Chondrocyte (in vitro differentiated cells): ENCODE measurements at regions not wholly inside any gene's neighbourhood (a gene's known extent, or its start where the extent isn't known, plus 50 kb on each side); places are given as distances from the start of the nearest gene placed in this dataset.
"Not testable (repeated sequence)": the region's sequence is repeated elsewhere in the genome, so short reads cannot be mapped to it uniquely, and the experiment has no call there.

Experiments
- DNase-seq: peaks from one replicate; pipeline ENCODE4 v3.0.0; 2021; ENCODE audit warnings: mixed read lengths, low spot score
- H3K27ac Mint-ChIP-seq: one replicate; pipeline ENCODE4 v1.8.0; 2021; ENCODE audit warnings: mild to moderate bottlenecking, moderate library complexity, mixed read lengths; ENCODE audit not compliant: unreplicated experiment
- H3K27me3 Mint-ChIP-seq: 2 replicates; pipeline ENCODE4 v1.8.0; 2021; ENCODE audit warnings: low read depth, mixed read lengths
- H3K36me3 Mint-ChIP-seq: 2 replicates; pipeline ENCODE4 v1.8.0; 2021; ENCODE audit warnings: low read depth, mixed read lengths
- H3K4me1 Mint-ChIP-seq: 2 replicates; pipeline ENCODE4 v1.8.0; 2021; ENCODE audit warnings: low read depth, mild to moderate bottlenecking, mixed read lengths
- H3K4me3 Mint-ChIP-seq: one replicate; pipeline ENCODE4 v1.8.0; 2021; ENCODE audit warnings: mild to moderate bottlenecking, moderate library complexity, mixed read lengths; ENCODE audit not compliant: unreplicated experiment
- H3K9me3 Mint-ChIP-seq: 2 replicates; pipeline ENCODE4 v1.8.0; 2021; ENCODE audit warnings: low read depth, mixed read lengths
- TF ChIP-seq, protein P1 (sequence below): fragments of 200-600 bp; sonication (generic); IDR thresholded peaks from 2 replicates; pipeline ENCODE4 v1.5.0; 2021; ENCODE audit warnings: antibody characterized with exemption, mild to moderate bottlenecking, moderate library complexity

DNA sequence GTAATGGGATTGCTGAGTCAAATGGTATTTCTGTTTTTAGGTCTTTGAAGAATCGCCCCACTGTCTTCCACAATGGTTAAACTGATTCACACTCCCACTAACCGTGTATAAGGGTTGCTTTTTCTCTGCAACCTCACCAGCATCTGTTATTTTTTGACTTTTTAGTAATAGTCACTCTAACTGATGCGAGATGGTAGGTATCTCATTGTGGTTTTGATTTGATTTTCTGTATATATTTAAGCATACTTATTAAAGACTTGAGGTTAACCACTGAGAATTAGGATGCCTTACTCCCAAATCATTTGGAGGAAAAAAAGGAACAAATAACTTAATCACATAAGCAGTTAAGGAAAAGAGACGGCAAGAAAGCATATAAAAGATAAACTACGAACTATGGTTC lies 181.6 kb upstream of the FST start:
- H3K9me3 Mint-ChIP-seq, result no peaks in the 10 kb centered on the region
- no peak for DNase-seq
- TF ChIP-seq, protein P1, sequence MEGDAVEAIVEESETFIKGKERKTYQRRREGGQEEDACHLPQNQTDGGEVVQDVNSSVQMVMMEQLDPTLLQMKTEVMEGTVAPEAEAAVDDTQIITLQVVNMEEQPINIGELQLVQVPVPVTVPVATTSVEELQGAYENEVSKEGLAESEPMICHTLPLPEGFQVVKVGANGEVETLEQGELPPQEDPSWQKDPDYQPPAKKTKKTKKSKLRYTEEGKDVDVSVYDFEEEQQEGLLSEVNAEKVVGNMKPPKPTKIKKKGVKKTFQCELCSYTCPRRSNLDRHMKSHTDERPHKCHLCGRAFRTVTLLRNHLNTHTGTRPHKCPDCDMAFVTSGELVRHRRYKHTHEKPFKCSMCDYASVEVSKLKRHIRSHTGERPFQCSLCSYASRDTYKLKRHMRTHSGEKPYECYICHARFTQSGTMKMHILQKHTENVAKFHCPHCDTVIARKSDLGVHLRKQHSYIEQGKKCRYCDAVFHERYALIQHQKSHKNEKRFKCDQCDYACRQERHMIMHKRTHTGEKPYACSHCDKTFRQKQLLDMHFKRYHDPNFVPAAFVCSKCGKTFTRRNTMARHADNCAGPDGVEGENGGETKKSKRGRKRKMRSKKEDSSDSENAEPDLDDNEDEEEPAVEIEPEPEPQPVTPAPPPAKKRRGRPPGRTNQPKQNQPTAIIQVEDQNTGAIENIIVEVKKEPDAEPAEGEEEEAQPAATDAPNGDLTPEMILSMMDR, result no peak
- H3K4me3 Mint-ChIP-seq, result no peak overlapping the region
- peaks cover 2% of the 10 kb centered on the region for H3K27me3 Mint-ChIP-seq
- H3K27ac Mint-ChIP-seq, result no peak overlapping the region
- no peaks in the 10 kb centered on the region for H3K36me3 Mint-ChIP-seq
- no peaks in the 10 kb centered on the region for H3K4me1 Mint-ChIP-seq

DNA sequence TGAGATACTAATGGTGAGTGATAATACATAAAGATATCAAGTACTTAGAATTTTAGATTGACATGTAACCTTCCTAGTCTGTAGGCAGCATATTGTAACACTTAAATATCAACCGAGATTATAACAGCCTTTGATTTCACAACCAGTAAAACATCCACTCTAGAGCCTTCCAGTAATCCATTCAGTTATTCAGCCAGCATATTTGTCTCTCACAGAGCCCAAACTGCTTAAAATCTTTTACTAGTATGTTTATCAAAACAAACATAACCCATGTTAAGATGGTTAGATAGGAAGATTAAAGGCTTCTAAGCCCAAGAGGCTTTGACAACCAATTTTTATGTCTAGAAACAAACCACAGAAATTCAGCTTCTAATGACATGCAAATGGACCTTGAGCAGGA lies 177.9 kb upstream of the FST start:
- Mint-ChIP-seq H3K36me3 (no peaks in the 10 kb centered on the region), H3K4me3 (no peak overlapping the region), H3K27me3 (no peaks in the 10 kb centered on the region), H3K27ac (no peak overlapping the region), H3K9me3 (peaks cover 15% of the 10 kb centered on the region), H3K4me1 (no peaks in the 10 kb centered on the region)
- TF ChIP-seq, protein P1, result no peak
- DNase-seq, result no peak

DNA sequence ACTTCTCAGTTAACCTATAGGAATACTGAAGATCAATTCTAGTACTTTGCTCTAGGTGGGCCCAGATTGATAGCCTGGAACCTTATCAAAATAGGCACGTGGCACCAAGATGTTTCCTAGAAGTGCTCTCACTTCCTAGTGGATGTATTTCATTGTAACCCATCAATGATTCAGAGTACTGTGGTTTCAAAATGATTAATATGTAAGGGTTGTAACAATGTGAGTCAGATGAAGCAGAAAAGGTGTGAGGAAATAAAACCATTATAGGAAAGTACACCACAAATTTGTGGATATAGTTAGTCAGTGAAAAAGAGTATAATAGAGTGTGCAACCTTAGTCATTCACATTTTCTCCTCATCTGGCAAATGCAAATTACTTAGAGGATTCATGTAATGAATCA lies 177.3 kb upstream of the FST start:
- no peaks in the 10 kb centered on the region for H3K27me3 Mint-ChIP-seq
- peaks cover 3% of the 10 kb centered on the region for H3K36me3 Mint-ChIP-seq
- no peaks in the 10 kb centered on the region for H3K4me1 Mint-ChIP-seq
- H3K27ac Mint-ChIP-seq, result no peak overlapping the region
- H3K9me3 Mint-ChIP-seq, result peaks cover 18% of the 10 kb centered on the region
- TF ChIP-seq, protein P1, result no peak
- H3K4me3 Mint-ChIP-seq, result no peak overlapping the region
- no peak for DNase-seq

DNA sequence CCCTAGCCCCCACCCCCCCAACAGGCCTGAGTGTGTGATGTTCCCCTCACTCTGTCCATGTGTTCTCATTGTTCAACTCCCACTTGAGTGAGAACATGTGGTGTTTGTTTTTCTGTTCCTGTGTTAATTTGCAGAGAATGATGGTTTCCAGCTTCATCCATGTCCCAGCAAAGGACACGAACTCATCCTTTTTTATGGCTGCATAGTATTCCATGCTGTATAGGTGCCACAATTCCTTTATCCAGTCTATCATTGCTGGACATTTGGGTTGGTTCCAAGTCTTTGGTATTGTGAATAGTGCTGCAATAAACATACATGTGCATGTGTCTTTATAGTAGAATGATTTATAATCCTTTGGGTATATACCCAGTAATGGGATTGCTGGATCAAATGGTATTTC lies 175.1 kb upstream of the FST start:
- not testable (repeated sequence) for DNase-seq, H3K27ac Mint-ChIP-seq, H3K4me3 Mint-ChIP-seq, H3K36me3 Mint-ChIP-seq, H3K27me3 Mint-ChIP-seq, H3K4me1 Mint-ChIP-seq
- peaks cover 30% of the 10 kb centered on the region for H3K9me3 Mint-ChIP-seq

DNA sequence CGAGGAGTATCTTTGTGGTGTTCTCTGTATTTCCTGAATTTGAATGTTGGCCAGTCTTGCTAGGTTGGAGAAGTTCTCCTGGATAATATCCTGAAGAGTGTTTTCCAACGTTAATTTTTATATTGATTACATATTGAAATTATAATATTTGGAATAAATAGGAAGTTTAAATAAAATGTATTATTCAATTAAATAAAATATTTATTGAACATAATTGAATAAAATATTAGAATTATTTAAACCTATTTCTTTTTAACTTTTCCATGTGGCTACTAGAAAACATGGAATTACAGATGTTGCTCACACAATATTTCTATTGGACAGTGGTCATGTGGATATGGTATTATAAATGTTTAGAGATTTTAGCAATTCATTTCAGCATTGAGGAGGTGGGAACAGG lies 170.8 kb upstream of the FST start:
- Mint-ChIP-seq H3K9me3 (peaks cover 30% of the 10 kb centered on the region), H3K36me3 (peaks cover 8% of the 10 kb centered on the region), H3K27ac (no peak overlapping the region), H3K4me3 (no peak overlapping the region), H3K4me1 (no peaks in the 10 kb centered on the region), H3K27me3 (no peaks in the 10 kb centered on the region)
- TF ChIP-seq, protein P1, result no peak
- no peak for DNase-seq

DNA sequence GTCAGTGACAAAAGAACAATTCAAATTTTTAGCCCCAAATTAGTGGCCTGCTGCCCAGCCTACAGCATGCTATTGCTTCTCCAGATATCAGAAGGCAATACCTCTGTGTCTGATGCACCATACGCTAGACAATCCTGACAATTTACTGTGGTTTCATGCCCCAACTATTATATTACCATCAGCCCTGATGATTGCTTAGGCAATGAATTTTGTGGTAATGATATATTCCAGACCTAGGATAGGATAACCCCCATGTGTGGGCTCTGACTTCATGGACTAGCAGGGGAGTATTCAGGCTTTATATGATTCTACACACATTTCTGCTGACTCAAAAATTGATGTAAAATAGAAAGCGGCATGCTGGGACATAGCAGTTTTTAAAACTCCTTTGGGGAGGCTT lies 168.7 kb upstream of the FST start:
- TF ChIP-seq, protein P1, result no peak
- no peaks in the 10 kb centered on the region for H3K4me1 Mint-ChIP-seq
- no peak overlapping the region for H3K4me3 Mint-ChIP-seq
- no peak for DNase-seq
- no peaks in the 10 kb centered on the region for H3K27me3 Mint-ChIP-seq
- H3K9me3 Mint-ChIP-seq, result peaks cover 30% of the 10 kb centered on the region
- H3K27ac Mint-ChIP-seq, result no peak overlapping the region
- H3K36me3 Mint-ChIP-seq, result peaks cover 12% of the 10 kb centered on the region
